HG03432 (cell line): ENCODE measurements at regions not wholly inside any gene's neighbourhood (a gene's known extent, or its start where the extent isn't known, plus 50 kb on each side); places are given as distances from the start of the nearest gene placed in this dataset.

Experiments
- ATAC-seq: cut with Tn5 transposase; IDR thresholded peaks from one replicate; pipeline ENCODE4 v1.9.1; 2021; ENCODE audit warnings: mild to moderate bottlenecking, moderate library complexity; ENCODE audit not compliant: unreplicated experiment

GRCh38 chr12:116654226-116654743 lies 83.6 kb downstream of the SPRING1 start:
- ATAC-seq = no peak

GRCh38 chr12:116651089-116651488 lies 86.8 kb downstream of the SPRING1 start:
- no peak for ATAC-seq

- ATAC-seq = no peak
Observed at GRCh38 chr12:116650585-116651087, 87.2 kb downstream of the SPRING1 start.

GRCh38 chr12:116650062-116650461 lies 87.8 kb downstream of the SPRING1 start:
- no peak for ATAC-seq

GRCh38 chr12:116647813-116648212 lies 88.6 kb downstream of the MAP1LC3B2 start:
- no peak for ATAC-seq

- ATAC-seq = no peak
Observed at GRCh38 chr12:116646901-116647300, 87.7 kb downstream of the MAP1LC3B2 start.

DNA sequence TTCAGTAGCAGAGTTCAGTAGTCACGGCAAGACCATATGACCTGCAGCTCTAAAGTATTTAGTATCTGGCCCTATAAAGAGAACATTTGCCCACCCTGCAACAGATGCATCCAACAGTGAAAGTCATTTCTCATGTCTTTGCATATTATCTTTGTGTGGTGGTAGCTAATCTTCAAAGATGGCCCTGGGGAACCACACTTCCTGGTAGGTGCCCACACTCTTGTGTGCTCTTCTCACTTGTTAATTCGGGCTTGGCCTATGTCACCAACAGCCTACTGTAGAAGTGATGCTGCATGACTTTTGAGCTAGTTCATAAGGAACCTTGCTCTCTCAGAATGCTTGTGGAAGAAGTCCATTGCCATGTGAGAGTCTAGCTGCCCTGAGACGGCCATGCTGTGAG lies 85.6 kb downstream of the MAP1LC3B2 start:
- no peak for ATAC-seq

- ATAC-seq = no peak
Observed at GRCh38 chr12:116642683-116643082, 83.5 kb downstream of the MAP1LC3B2 start.

DNA sequence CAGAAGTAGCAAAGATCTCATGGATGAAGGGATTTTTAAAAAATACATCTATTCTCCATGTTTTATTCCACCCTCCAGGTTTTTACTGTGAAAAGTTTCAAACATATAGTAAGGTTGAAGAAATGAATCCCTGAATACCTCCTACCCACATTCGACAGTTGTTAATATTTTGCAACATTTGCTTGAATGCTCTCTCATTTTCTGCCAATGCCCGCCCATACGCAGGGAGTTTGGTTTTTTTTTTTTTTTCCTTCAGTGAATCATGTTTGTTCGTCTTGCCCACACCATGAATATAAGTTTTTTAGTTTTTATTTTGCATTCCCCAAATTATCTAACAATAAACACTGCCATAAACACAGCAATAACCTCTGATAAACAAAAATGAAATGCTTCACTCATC lies 82.9 kb downstream of the MAP1LC3B2 start:
- ATAC-seq = no peak

DNA sequence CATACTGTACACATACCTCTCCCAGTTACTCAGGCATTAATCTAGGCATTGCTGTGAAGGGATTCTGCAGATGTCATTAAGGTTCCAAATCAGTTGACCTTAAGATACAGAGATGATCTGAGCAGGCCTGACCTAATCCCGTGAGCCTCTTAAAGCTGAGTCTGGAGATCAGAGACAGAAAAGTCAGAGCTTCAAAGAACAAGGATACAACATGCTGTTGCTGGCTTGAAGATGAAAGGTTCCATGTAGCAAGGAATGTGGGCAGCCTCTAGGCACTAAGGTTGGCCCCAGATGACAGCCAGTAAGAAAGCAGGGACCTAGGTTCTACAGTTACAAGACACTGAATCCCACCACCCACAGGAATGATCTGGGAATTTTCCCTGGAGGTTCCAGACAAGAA lies 81.1 kb downstream of the MAP1LC3B2 start:
- ATAC-seq = no peak

- no peak for ATAC-seq
Observed at GRCh38 chr12:116639765-116640164, 80.6 kb downstream of the MAP1LC3B2 start.

DNA sequence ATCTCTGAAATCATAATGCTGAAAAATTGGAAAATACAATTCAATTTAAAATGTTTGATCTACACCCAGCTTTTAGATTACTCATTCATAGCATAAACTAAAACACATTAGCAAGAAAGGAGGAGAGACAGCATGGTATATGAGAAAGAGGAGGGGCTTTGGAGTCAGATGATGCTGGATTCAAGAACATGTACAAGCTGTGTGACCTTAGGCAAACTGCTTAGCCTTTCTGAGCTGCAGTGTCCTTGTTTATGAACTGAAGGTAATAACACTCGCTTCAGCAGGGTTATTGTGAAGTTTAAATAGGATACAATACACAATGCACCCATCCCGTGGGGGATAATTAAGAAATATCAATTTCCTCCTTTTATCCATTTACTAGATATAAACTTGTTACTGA lies 79.2 kb downstream of the MAP1LC3B2 start:
- no peak for ATAC-seq

DNA sequence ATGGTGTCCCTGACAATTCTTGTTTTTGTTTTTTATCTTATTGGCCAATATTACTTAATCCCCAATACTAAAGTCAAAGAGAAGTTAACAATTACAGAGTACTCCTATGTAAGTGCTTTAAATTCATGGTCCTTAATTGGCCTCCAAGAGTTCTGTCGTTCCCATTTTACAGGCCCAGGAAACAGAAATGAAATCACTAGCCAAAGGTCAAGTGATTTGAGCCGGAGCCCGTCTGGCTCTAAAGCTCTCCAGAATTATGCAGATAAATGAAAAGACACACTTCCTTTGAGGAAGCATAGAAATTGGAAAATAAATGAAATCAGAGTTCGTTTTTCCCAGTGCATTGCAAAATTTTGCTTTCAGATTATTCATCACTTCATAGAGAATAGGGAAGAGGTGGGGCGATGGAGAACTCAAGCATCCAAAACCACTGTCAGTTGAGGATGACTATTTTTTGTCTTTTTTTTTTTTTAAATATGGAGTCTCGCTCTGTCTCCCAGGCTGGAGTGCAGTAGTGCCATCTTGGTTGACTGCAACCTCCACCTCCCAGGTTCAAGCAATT lies 78.5 kb downstream of the MAP1LC3B2 start:
- no peak for ATAC-seq

GRCh38 chr12:116636608-116637519 lies 77.7 kb downstream of the MAP1LC3B2 start:
- no peak for ATAC-seq

DNA sequence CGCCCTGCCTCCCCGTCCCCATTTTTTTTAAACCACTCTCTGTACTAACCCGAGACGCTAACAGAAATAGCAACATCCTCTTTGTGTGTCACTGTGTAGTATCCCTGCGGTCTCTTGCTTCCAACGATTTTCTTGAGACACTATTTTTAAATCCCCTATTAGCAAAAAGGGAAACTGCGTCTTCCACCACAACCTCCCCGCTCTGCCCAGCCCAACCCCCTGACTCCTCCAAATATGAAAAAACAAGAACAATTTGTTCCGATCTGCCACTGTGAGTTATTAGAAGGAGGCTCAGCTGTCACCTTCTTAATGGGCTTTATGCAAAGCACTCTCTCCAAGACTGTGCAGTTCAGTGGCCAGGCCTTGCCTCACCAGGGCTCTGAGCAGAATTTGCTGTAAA lies 76.3 kb downstream of the MAP1LC3B2 start:
- ATAC-seq = no peak

DNA sequence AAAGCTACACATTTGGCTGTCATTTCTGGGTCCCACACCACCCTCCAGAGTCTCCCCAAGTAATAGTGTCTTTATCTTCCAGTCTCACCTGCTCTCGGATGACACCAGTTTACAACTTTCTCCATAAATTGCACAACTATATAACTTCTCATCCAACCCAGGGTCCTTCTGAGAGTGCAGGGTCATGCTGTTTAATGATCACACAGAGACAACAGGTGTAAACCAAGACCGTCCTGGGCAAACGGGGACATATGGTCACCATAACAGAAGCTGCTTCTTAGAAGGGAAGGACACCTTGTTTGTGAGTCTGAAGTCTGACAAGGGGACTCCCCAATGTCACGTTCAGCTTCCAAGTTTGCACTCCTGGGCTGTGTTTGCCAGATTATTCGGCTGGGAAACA lies 74.3 kb downstream of the MAP1LC3B2 start:
- ATAC-seq = no peak

DNA sequence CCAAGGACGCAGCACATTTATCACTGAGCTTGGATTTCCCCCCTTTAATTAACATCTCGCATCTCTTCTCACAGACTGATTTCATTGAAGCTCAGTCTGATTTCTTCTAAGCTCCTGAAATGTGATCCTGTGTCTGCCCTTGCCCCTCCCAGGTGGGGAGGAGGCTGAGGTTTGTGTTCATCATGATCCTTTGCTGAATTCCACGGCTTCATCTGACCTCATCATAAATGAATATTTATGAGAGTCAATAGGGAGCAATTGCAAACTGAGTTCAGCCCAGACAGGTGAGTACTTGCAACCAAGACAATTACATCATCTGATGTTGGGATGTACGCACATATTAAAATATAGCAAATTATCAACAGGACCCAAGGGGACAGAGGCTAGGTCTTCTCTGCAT lies 72.4 kb downstream of the MAP1LC3B2 start:
- ATAC-seq = no peak

GRCh38 chr12:116630762-116631161 lies 71.6 kb downstream of the MAP1LC3B2 start:
- ATAC-seq = no peak

- no peak for ATAC-seq
Observed at GRCh38 chr12:116629480-116629879, 70.3 kb downstream of the MAP1LC3B2 start.

DNA sequence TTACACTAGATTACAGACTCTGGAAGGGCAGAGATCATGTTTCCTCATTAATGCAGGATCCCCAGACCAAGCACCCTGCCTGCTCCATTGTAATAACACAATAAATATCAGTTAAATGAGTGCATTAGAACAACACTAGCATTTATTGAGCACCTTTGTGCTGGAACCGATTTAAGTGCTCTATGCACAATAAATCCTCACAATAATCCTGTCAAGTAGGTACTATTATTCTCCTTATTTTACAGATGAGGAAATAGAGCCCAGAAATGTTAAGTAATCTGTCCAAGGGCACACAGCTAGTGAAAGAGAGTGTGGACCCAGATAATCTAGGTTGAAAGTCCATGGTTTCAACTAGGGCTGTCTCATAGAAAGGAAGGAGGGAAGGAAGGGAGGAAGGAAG lies 69.8 kb downstream of the MAP1LC3B2 start:
- no peak for ATAC-seq

DNA sequence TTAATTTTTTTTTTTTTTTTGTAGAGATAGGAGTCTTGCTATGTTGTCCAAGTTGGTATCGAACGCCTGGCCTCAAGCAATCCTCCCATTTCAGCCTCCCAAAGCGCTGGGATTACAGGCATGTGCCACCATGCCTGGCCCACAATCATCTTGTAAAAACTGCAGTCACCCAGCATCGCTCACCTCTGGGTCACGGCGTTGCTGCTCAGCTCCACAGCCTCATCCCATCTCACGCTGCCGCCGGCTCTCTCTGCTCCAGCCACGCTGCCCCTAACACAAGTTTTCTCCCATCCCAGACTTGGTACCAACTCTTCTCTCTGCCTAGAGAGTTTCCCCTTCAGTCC lies 69.2 kb downstream of the MAP1LC3B2 start:
- no peak for ATAC-seq
